ENCODE measurements at regions not wholly inside any gene's neighbourhood (a gene's known extent, or its start where the extent isn't known, plus 50 kb on each side); places are given as distances from the start of the nearest gene placed in this dataset.

DNA sequence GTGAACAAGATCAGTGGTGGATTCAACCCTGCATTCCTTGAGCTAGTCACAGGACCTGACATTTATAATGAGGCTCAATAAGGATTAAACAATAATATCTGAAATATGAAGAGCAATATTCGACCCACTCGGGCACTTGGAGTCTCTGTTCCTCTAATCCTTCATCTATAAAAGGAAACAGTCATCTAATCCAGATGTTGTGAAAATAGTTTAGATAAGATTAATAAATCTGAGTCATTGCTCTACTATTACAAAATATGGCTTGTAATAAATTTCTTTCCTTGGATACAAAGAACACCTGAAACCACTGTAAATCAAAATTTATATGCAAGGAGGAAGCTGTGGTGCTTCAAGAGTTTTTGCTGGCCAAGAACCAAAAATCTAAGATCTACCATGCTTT, 846.9 kb upstream of the ACVR2A start:
- TF ChIP-seq, protein P1, sequence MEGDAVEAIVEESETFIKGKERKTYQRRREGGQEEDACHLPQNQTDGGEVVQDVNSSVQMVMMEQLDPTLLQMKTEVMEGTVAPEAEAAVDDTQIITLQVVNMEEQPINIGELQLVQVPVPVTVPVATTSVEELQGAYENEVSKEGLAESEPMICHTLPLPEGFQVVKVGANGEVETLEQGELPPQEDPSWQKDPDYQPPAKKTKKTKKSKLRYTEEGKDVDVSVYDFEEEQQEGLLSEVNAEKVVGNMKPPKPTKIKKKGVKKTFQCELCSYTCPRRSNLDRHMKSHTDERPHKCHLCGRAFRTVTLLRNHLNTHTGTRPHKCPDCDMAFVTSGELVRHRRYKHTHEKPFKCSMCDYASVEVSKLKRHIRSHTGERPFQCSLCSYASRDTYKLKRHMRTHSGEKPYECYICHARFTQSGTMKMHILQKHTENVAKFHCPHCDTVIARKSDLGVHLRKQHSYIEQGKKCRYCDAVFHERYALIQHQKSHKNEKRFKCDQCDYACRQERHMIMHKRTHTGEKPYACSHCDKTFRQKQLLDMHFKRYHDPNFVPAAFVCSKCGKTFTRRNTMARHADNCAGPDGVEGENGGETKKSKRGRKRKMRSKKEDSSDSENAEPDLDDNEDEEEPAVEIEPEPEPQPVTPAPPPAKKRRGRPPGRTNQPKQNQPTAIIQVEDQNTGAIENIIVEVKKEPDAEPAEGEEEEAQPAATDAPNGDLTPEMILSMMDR (conservative IDR thresholded peaks at IDR 0.05; ENCODE audit: low read depth, low read length) = no peak
- no peak for TF ChIP-seq EZH2 (IDR thresholded peaks at IDR 0.05; ENCODE audit: borderline replicate concordance, low read depth, low read length, poor library complexity, severe bottlenecking)
